GM13976 (cell line): ENCODE measurements at regions not wholly inside any gene's neighbourhood (a gene's known extent, or its start where the extent isn't known, plus 50 kb on each side); places are given as distances from the start of the nearest gene placed in this dataset.

Experiments
- DNase-seq: peaks from one replicate; pipeline ENCODE4 v3.0.0; 2012; ENCODE audit warnings: low spot score
- CTCF ChIP-seq: IDR thresholded peaks from 2 replicates; pipeline ENCODE4 v1.5.1; 2012; ENCODE audit warnings: borderline replicate concordance, mild to moderate bottlenecking; ENCODE audit not compliant: insufficient read depth; ENCODE audit errors: extremely low read depth, missing control alignments, control extremely low read depth
- in situ Hi-C: fragments of 300-500 bp; cut with MboI; formaldehyde crosslinking; loops from one replicate; pipeline ENCODE4 v1.12.0; 2022; ENCODE audit warnings: low sequenced_read_pairs, mixed read lengths, inconsistent platforms; ENCODE audit not compliant: unreplicated experiment

GRCh38 chr3:118480101-118480860, 554.4 kb downstream of the IGSF11 start:
- in situ Hi-C loops: no loop called here
- no peak for DNase-seq
- no peak for TF ChIP-seq CTCF

- DNase-seq: no peak
- in situ Hi-C loops: no loop called here
- no peak for TF ChIP-seq CTCF
Observed at GRCh38 chr3:118485693-118486092, 549.0 kb downstream of the IGSF11 start.

GRCh38 chr3:118487734-118488133, 546.9 kb downstream of the IGSF11 start:
- in situ Hi-C loops: no loop called here
- TF ChIP-seq CTCF: no peak
- no peak for DNase-seq

- in situ Hi-C loops: no loop called here
- DNase-seq: no peak
- no peak for TF ChIP-seq CTCF
Observed at GRCh38 chr3:118488732-118489131, 545.9 kb downstream of the IGSF11 start.

GRCh38 chr3:118495206-118495605, 539.4 kb downstream of the IGSF11 start:
- no peak for DNase-seq
- TF ChIP-seq CTCF: no peak
- in situ Hi-C loops: no loop called here

GRCh38 chr3:118497274-118497673, 537.4 kb downstream of the IGSF11 start:
- in situ Hi-C loops: no loop called here
- no peak for DNase-seq
- TF ChIP-seq CTCF: no peak
